IPS DF 4.7 (cell line): ENCODE measurements at regions not wholly inside any gene's neighbourhood (a gene's known extent, or its start where the extent isn't known, plus 50 kb on each side); places are given as distances from the start of the nearest gene placed in this dataset.

ENCODE experiments used
- DNase-seq: peaks from one replicate; pipeline ENCODE4 v3.0.0-alpha.2; 2013; ENCODE audit warnings: low spot score; ENCODE audit errors: extremely low read depth

- no peak for DNase-seq
These were observed 139.9 kb downstream of the LACC1 start for GRCh38 chr13:44019651-44020050.

- no peak for DNase-seq
These were observed 141.7 kb downstream of the LACC1 start for GRCh38 chr13:44021422-44021821.

- DNase-seq = no peak
These were observed 142.5 kb downstream of the LACC1 start for GRCh38 chr13:44022196-44022595.

GRCh38 chr13:44024167-44024845 lies 144.6 kb downstream of the LACC1 start:
- DNase-seq = no peak

GRCh38 chr13:44024846-44025195 lies 145.1 kb downstream of the LACC1 start:
- no peak for DNase-seq

GRCh38 chr13:44026194-44026593 lies 146.5 kb downstream of the LACC1 start:
- DNase-seq = no peak

- DNase-seq = no peak
These were observed 149.0 kb downstream of the LACC1 start for GRCh38 chr13:44028734-44029133.

GRCh38 chr13:44030615-44031014 lies 150.9 kb downstream of the LACC1 start:
- no peak for DNase-seq

GRCh38 chr13:44031555-44031954 lies 151.9 kb downstream of the LACC1 start:
- DNase-seq = no peak

GRCh38 chr13:44032802-44033201 lies 153.1 kb downstream of the LACC1 start:
- DNase-seq = no peak

- DNase-seq = no peak
These were observed 155.7 kb downstream of the LACC1 start for GRCh38 chr13:44035400-44035799.

GRCh38 chr13:44040070-44040817 lies 160.5 kb downstream of the LACC1 start:
- DNase-seq = no peak

GRCh38 chr13:44040818-44041100 lies 161.1 kb downstream of the LACC1 start:
- no peak for DNase-seq

- DNase-seq = no peak
These were observed 165.0 kb downstream of the LACC1 start for GRCh38 chr13:44044547-44045179.

GRCh38 chr13:44045180-44045562 lies 165.5 kb downstream of the LACC1 start:
- no peak for DNase-seq

GRCh38 chr13:44046428-44046827 lies 166.7 kb downstream of the LACC1 start:
- no peak for DNase-seq

GRCh38 chr13:44048326-44048725 lies 168.6 kb downstream of the LACC1 start:
- no peak for DNase-seq

GRCh38 chr13:44049081-44049945 lies 169.6 kb downstream of the LACC1 start:
- no peak for DNase-seq

GRCh38 chr13:44050450-44051063 lies 170.9 kb downstream of the LACC1 start:
- no peak for DNase-seq

- no peak for DNase-seq
These were observed 171.7 kb downstream of the LACC1 start for GRCh38 chr13:44051405-44051804.

GRCh38 chr13:44051918-44052675 lies 172.4 kb downstream of the LACC1 start:
- no peak for DNase-seq
